Stimulated activated memory B cell treated with anti-CD40 and anti-IgM and Interleukin-4, amounts not matched to agents 10 μg/mL and 1 μg/mL and 100 μg/mL, for 72 hours (primary cell): ENCODE measurements at regions not wholly inside any gene's neighbourhood (a gene's known extent, or its start where the extent isn't known, plus 50 kb on each side); places are given as distances from the start of the nearest gene placed in this dataset.

Experiments
- ATAC-seq: fragments of 150-1000 bp; cut with Tn5 transposase; 2 replicates; pipeline ENCODE4 v1.10.0; 2021
- H3K27ac Mint-ChIP-seq: one replicate; pipeline ENCODE4 v1.8.0; 2022; ENCODE audit warnings: mild to moderate bottlenecking, mixed read lengths
- H3K27me3 Mint-ChIP-seq: one replicate; pipeline ENCODE4 v1.8.0; 2022; ENCODE audit warnings: mixed read lengths
- H3K36me3 Mint-ChIP-seq: one replicate; pipeline ENCODE4 v1.8.0; 2022; ENCODE audit warnings: mixed read lengths
- H3K4me1 Mint-ChIP-seq: one replicate; pipeline ENCODE4 v1.8.0; 2022; ENCODE audit warnings: mixed read lengths
- H3K4me3 Mint-ChIP-seq: one replicate; pipeline ENCODE4 v1.8.0; 2022; ENCODE audit warnings: mild to moderate bottlenecking, moderate library complexity, mixed read lengths
- H3K9me3 Mint-ChIP-seq: one replicate; pipeline ENCODE4 v1.8.0; 2022; ENCODE audit warnings: mixed read lengths

GRCh38 chr10:62512732-62513475 is 138.7 kb downstream of the ZNF365 start:
- H3K4me3 Mint-ChIP-seq = no peak overlapping the region
- H3K4me1 Mint-ChIP-seq = peaks cover 27% of the 10 kb centered on the region
- H3K36me3 Mint-ChIP-seq = no peaks in the 10 kb centered on the region
- H3K27me3 Mint-ChIP-seq = no peaks in the 10 kb centered on the region
- peak overlapping the region; percentile 8 for H3K27ac Mint-ChIP-seq
- ATAC-seq = no peak
- peaks cover 5% of the 10 kb centered on the region for H3K9me3 Mint-ChIP-seq

GRCh38 chr10:62514079-62514693 is 140.0 kb downstream of the ZNF365 start:
- H3K27ac Mint-ChIP-seq = no peak overlapping the region
- H3K4me1 Mint-ChIP-seq = peaks cover 29% of the 10 kb centered on the region
- H3K4me3 Mint-ChIP-seq = no peak overlapping the region
- no peaks in the 10 kb centered on the region for H3K27me3 Mint-ChIP-seq
- peaks cover 5% of the 10 kb centered on the region for H3K9me3 Mint-ChIP-seq
- no peak for ATAC-seq
- no peaks in the 10 kb centered on the region for H3K36me3 Mint-ChIP-seq

- H3K4me1 Mint-ChIP-seq = peaks cover 22% of the 10 kb centered on the region
- H3K27me3 Mint-ChIP-seq = no peaks in the 10 kb centered on the region
- peaks cover 5% of the 10 kb centered on the region for H3K9me3 Mint-ChIP-seq
- no peak overlapping the region for H3K4me3 Mint-ChIP-seq
- ATAC-seq = no peak
- no peaks in the 10 kb centered on the region for H3K36me3 Mint-ChIP-seq
- H3K27ac Mint-ChIP-seq = no peak overlapping the region
These were observed 143.1 kb downstream of the ZNF365 start for GRCh38 chr10:62517252-62517651.

- peaks cover 5% of the 10 kb centered on the region for H3K9me3 Mint-ChIP-seq
- H3K27ac Mint-ChIP-seq = peak overlapping the region; percentile 85
- ATAC-seq = peak; percentile 90
- H3K4me1 Mint-ChIP-seq = peaks cover 53% of the 10 kb centered on the region
- H3K27me3 Mint-ChIP-seq = no peaks in the 10 kb centered on the region
- H3K36me3 Mint-ChIP-seq = peaks cover 17% of the 10 kb centered on the region
- H3K4me3 Mint-ChIP-seq = peak overlapping the region; percentile 58
These were observed 153.1 kb downstream of the ZNF365 start for GRCh38 chr10:62527019-62527827.

GRCh38 chr10:62528441-62528840 is 154.3 kb downstream of the ZNF365 start:
- H3K9me3 Mint-ChIP-seq = peaks cover 5% of the 10 kb centered on the region
- ATAC-seq = peak; percentile 92
- peaks cover 13% of the 10 kb centered on the region for H3K36me3 Mint-ChIP-seq
- peak overlapping the region; percentile 85 for H3K27ac Mint-ChIP-seq
- H3K4me3 Mint-ChIP-seq = peak overlapping the region; percentile 58
- H3K4me1 Mint-ChIP-seq = peaks cover 56% of the 10 kb centered on the region
- no peaks in the 10 kb centered on the region for H3K27me3 Mint-ChIP-seq

GRCh38 chr10:62529396-62529795 is 155.2 kb downstream of the ZNF365 start:
- Mint-ChIP-seq H3K4me3 (no peak overlapping the region), H3K36me3 (peaks cover 14% of the 10 kb centered on the region), H3K4me1 (peaks cover 60% of the 10 kb centered on the region), H3K9me3 (peaks cover 7% of the 10 kb centered on the region), H3K27ac (peak overlapping the region; percentile 85), H3K27me3 (no peaks in the 10 kb centered on the region)
- no peak for ATAC-seq

- ATAC-seq = no peak
- Mint-ChIP-seq H3K36me3 (peaks cover 22% of the 10 kb centered on the region), H3K9me3 (peaks cover 17% of the 10 kb centered on the region), H3K27me3 (no peaks in the 10 kb centered on the region), H3K27ac (peak overlapping the region; percentile 68), H3K4me3 (no peak overlapping the region), H3K4me1 (peaks cover 29% of the 10 kb centered on the region)
These were observed 159.9 kb downstream of the ZNF365 start for GRCh38 chr10:62534031-62534430.

- no peak for ATAC-seq
- Mint-ChIP-seq H3K4me1 (peaks cover 40% of the 10 kb centered on the region), H3K27me3 (no peaks in the 10 kb centered on the region), H3K4me3 (no peak overlapping the region), H3K9me3 (peaks cover 22% of the 10 kb centered on the region), H3K36me3 (peaks cover 22% of the 10 kb centered on the region), H3K27ac (peak overlapping the region; percentile 11)
These were observed 164.4 kb downstream of the ZNF365 start for GRCh38 chr10:62538606-62539005.

- Mint-ChIP-seq H3K27ac (peak overlapping the region; percentile 11), H3K4me1 (peaks cover 39% of the 10 kb centered on the region), H3K27me3 (no peaks in the 10 kb centered on the region), H3K4me3 (no peak overlapping the region), H3K36me3 (peaks cover 9% of the 10 kb centered on the region), H3K9me3 (peaks cover 14% of the 10 kb centered on the region)
- no peak for ATAC-seq
These were observed 166.2 kb downstream of the ZNF365 start for GRCh38 chr10:62540389-62540788.

GRCh38 chr10:62541811-62542210 is 167.6 kb downstream of the ZNF365 start:
- ATAC-seq = peak; percentile 65
- Mint-ChIP-seq H3K4me3 (no peak overlapping the region), H3K27ac (peak overlapping the region; percentile 41), H3K27me3 (no peaks in the 10 kb centered on the region), H3K9me3 (peaks cover 12% of the 10 kb centered on the region), H3K4me1 (peaks cover 50% of the 10 kb centered on the region), H3K36me3 (peaks cover 6% of the 10 kb centered on the region)

GRCh38 chr10:62543571-62544355 is 169.6 kb downstream of the ZNF365 start:
- Mint-ChIP-seq H3K4me1 (peaks cover 52% of the 10 kb centered on the region), H3K9me3 (peaks cover 6% of the 10 kb centered on the region), H3K36me3 (no peaks in the 10 kb centered on the region), H3K4me3 (no peak overlapping the region), H3K27me3 (no peaks in the 10 kb centered on the region), H3K27ac (no peak overlapping the region)
- no peak for ATAC-seq

- Mint-ChIP-seq H3K4me1 (peaks cover 38% of the 10 kb centered on the region), H3K27me3 (no peaks in the 10 kb centered on the region), H3K27ac (peak overlapping the region; percentile 18), H3K9me3 (peaks cover 3% of the 10 kb centered on the region), H3K4me3 (no peak overlapping the region), H3K36me3 (no peaks in the 10 kb centered on the region)
- no peak for ATAC-seq
These were observed 171.2 kb downstream of the ZNF365 start for GRCh38 chr10:62545160-62546066.

GRCh38 chr10:62548686-62549085 is 174.5 kb downstream of the ZNF365 start:
- ATAC-seq = no peak
- Mint-ChIP-seq H3K4me3 (no peak overlapping the region), H3K9me3 (no peaks in the 10 kb centered on the region), H3K27ac (no peak overlapping the region), H3K4me1 (peaks cover 16% of the 10 kb centered on the region), H3K27me3 (no peaks in the 10 kb centered on the region), H3K36me3 (no peaks in the 10 kb centered on the region)

GRCh38 chr10:62550173-62550572 is 176.0 kb downstream of the ZNF365 start:
- no peaks in the 10 kb centered on the region for H3K9me3 Mint-ChIP-seq
- peaks cover 22% of the 10 kb centered on the region for H3K4me1 Mint-ChIP-seq
- no peak overlapping the region for H3K4me3 Mint-ChIP-seq
- no peaks in the 10 kb centered on the region for H3K27me3 Mint-ChIP-seq
- no peaks in the 10 kb centered on the region for H3K36me3 Mint-ChIP-seq
- no peak for ATAC-seq
- H3K27ac Mint-ChIP-seq = no peak overlapping the region
